ENCODE measurements at regions not wholly inside any gene's neighbourhood (a gene's known extent, or its start where the extent isn't known, plus 50 kb on each side); places are given as distances from the start of the nearest gene placed in this dataset.

- TF ChIP-seq MITF (IDR thresholded peaks at IDR 0.05): no peak
- TF ChIP-seq DMBX1 (CRISPR knock-in tag; IDR thresholded peaks at IDR 0.05; ENCODE audit: borderline replicate concordance): no peak
- TF ChIP-seq BHLHE40 (IDR thresholded peaks at IDR 0.05; ENCODE audit: low read length): no peak
- TF ChIP-seq ARHGAP35 (IDR thresholded peaks at IDR 0.05; ENCODE audit: partially characterized antibody): no peak
- no peak for TF ChIP-seq ZC3H8 (IDR thresholded peaks at IDR 0.05)
Observed at GRCh38 chr5:87735923-87736322, 323.2 kb upstream of the CCNH start (continued).

GRCh38 chr5:87733897-87734296 is 321.2 kb upstream of the CCNH start:
- Histone ChIP-seq H4K20me1 (replicated peaks; ENCODE audit: control insufficient read depth, insufficient read depth, low read length) (no peaks in the 10 kb centered on the region), H3K9me3 (replicated peaks; ENCODE audit: control insufficient read depth, insufficient read depth, low read depth, low read length) (no peaks in the 10 kb centered on the region), H3K4me1 (replicated peaks in 1 of 2; ENCODE audit: control insufficient read depth in 2 of 2, insufficient read depth in 2 of 2, low read length in 2 of 2) (no peaks in the 10 kb centered on the region), H3K9me1 (ENCODE audit: control insufficient read depth, insufficient read depth, low read length) (no peaks in the 10 kb centered on the region), H3K27ac (ENCODE audit: extremely low read depth, low read depth, low read length) (no peak overlapping the region), H3K4me2 (ENCODE audit: insufficient read depth, low read length) (no peak overlapping the region), H3K4me3 (no peak overlapping the region), H3K36me3 (ENCODE audit: control insufficient read depth, insufficient read depth, low read length) (no peaks in the 10 kb centered on the region), H3K9ac (ENCODE audit: insufficient read depth in 1 of 2, low read depth in 2 of 2, low read length in 2 of 2) (no peak overlapping the region), H3K27me3 (ENCODE audit: control insufficient read depth in 2 of 2, insufficient read depth in 2 of 2, low read length in 2 of 2) (no peaks in the 10 kb centered on the region), H3K79me2 (ENCODE audit: control insufficient read depth, insufficient read depth, low read length) (no peaks in the 10 kb centered on the region), H2AFZ (ENCODE audit: low read depth, low read length) (no peak overlapping the region)
- ATAC-seq (no peak), FAIRE-seq (no peak), DNase-seq (ENCODE audit: extremely low read depth in 1 of 4, low spot score in 3 of 4) (no peak)
- intact Hi-C loops (cut with micrococcal nuclease): no loop called here
- ChIA-PET CTCF (ENCODE audit: low intra/inter-chr PET ratio) (no interaction called here), POLR2A (no interaction called here)
- in situ Hi-C loops (cut with MboI): no loop called here
- TF ChIP-seq NONO (IDR thresholded peaks at IDR 0.05; ENCODE audit: low read depth in 2 of 2, low read length in 1 of 2) (no peak), HSF4 (CRISPR knock-in tag; IDR thresholded peaks at IDR 0.05; ENCODE audit: borderline replicate concordance) (no peak), HDAC6 (IDR thresholded peaks at IDR 0.05; ENCODE audit: low read depth, low read length) (no peak), RUNX1 (IDR thresholded peaks at IDR 0.05; ENCODE audit: low read depth) (no peak), TEAD2 (tag; IDR thresholded peaks at IDR 0.05) (no peak)
- 2% methylated on average over 3 of the region's 3 CpGs for WGBS (ENCODE audit: insufficient coverage, low coverage, missing lambda C conversion rate)
- no TSS peak for BruUV-seq (replicated peaks)

All from K562 (cell line).